ENCODE measurements at regions not wholly inside any gene's neighbourhood (a gene's known extent, or its start where the extent isn't known, plus 50 kb on each side); places are given as distances from the start of the nearest gene placed in this dataset.

- no peak for DNase-seq
Measured at GRCh38 chrX:137366018-137366633, 199.8 kb upstream of the ZIC3 start.

GRCh38 chrX:137363559-137363958, 202.4 kb upstream of the ZIC3 start:
- DNase-seq: no peak

- no peak for DNase-seq
Measured at GRCh38 chrX:137362583-137362982, 203.3 kb upstream of the ZIC3 start.

GRCh38 chrX:137354851-137355250, 211.1 kb upstream of the ZIC3 start:
- no peak for DNase-seq

GRCh38 chrX:137353404-137353803, 212.5 kb upstream of the ZIC3 start:
- DNase-seq: no peak

- DNase-seq: no peak
Measured at GRCh38 chrX:137352101-137352660, 213.7 kb upstream of the ZIC3 start.

- DNase-seq: no peak
Measured at GRCh38 chrX:137342969-137343368, 223.0 kb upstream of the ZIC3 start.

GRCh38 chrX:137313627-137314026, 252.3 kb upstream of the ZIC3 start:
- no peak for DNase-seq

GRCh38 chrX:137305404-137305803, 260.5 kb upstream of the ZIC3 start:
- no peak for DNase-seq

GRCh38 chrX:137297167-137297566, 263.4 kb upstream of the GPR101 start:
- DNase-seq: no peak

- DNase-seq: no peak
Measured at GRCh38 chrX:137290011-137290410, 256.2 kb upstream of the GPR101 start.

- DNase-seq: no peak
Measured at GRCh38 chrX:137287191-137287590, 253.4 kb upstream of the GPR101 start.

GRCh38 chrX:137286423-137286822, 252.6 kb upstream of the GPR101 start:
- no peak for DNase-seq

GRCh38 chrX:137278825-137279224, 245.0 kb upstream of the GPR101 start:
- no peak for DNase-seq

- no peak for DNase-seq
Measured at GRCh38 chrX:137263374-137263773, 229.6 kb upstream of the GPR101 start.

GRCh38 chrX:137245183-137245582, 211.4 kb upstream of the GPR101 start:
- DNase-seq: no peak

- no peak for DNase-seq
Measured at GRCh38 chrX:137236837-137237236, 203.0 kb upstream of the GPR101 start.

- no peak for DNase-seq
Measured at GRCh38 chrX:137234651-137235402, 201.0 kb upstream of the GPR101 start.

- no peak for DNase-seq
Measured at GRCh38 chrX:137233478-137233877, 199.7 kb upstream of the GPR101 start.

- no peak for DNase-seq
Measured at GRCh38 chrX:137227151-137227550, 193.4 kb upstream of the GPR101 start.

- DNase-seq: no peak
Measured at GRCh38 chrX:137215467-137215866, 181.7 kb upstream of the GPR101 start.

- DNase-seq: no peak
Measured at GRCh38 chrX:137212078-137212632, 178.4 kb upstream of the GPR101 start.

GRCh38 chrX:137198040-137198439, 164.2 kb upstream of the GPR101 start:
- DNase-seq: no peak

GRCh38 chrX:137195991-137196390, 162.2 kb upstream of the GPR101 start:
- no peak for DNase-seq

All from CD4-positive, alpha-beta T cell treated with Interleukin-10 for 1 hour (primary cell).